Fibroblast of lung (primary cell): ENCODE measurements at regions not wholly inside any gene's neighbourhood (a gene's known extent, or its start where the extent isn't known, plus 50 kb on each side); places are given as distances from the start of the nearest gene placed in this dataset.

Source experiments
- DNase-seq, 2 donors: peaks; one replicate each; pipeline versions ENCODE4 v3.0.0 to v3.0.0-alpha.2; 2010; ENCODE audit warnings: low read depth in 2 of 2
- H2AFZ ChIP-seq: 2 replicates; pipeline ENCODE4 v1.5.1; 2012; ENCODE audit warnings: low read length, control low read depth, inconsistent platforms
- H3K27ac ChIP-seq: 2 replicates; pipeline ENCODE4 v1.5.1; 2011; ENCODE audit warnings: low read length, control low read depth; ENCODE audit not compliant: insufficient read depth
- H3K27me3 ChIP-seq: 2 replicates; pipeline ENCODE4 v1.5.1; 2011; ENCODE audit warnings: mild to moderate bottlenecking, low read length; ENCODE audit not compliant: control insufficient read depth, insufficient read depth
- H3K36me3 ChIP-seq: 2 replicates; pipeline ENCODE4 v1.5.1; 2011; ENCODE audit warnings: low read length; ENCODE audit not compliant: control insufficient read depth, insufficient read depth
- H3K4me1 ChIP-seq: 2 replicates; pipeline ENCODE4 v1.5.1; 2011; ENCODE audit warnings: low read length; ENCODE audit not compliant: control insufficient read depth, insufficient read depth; ENCODE audit errors: extremely low read depth
- H3K4me2 ChIP-seq: 2 replicates; pipeline ENCODE4 v1.5.1; 2011; ENCODE audit warnings: low read length, control low read depth; ENCODE audit not compliant: insufficient read depth; ENCODE audit errors: extremely low read depth
- H3K4me3 ChIP-seq, 4 experiments: fragments of 200-600 bp in 1 of 4; sonication (generic) in 1 of 4; replicated peaks in 1 of 4; 2 replicates each; pipeline ENCODE4 v1.5.1; 2011 to 2016; ENCODE audit warnings: low read length in 4 of 4, low read depth in 3 of 4, mild to moderate bottlenecking in 3 of 4, control low read depth in 2 of 4, inconsistent platforms in 1 of 4, mixed read lengths in 1 of 4; ENCODE audit not compliant: insufficient read depth in 1 of 4; ENCODE audit errors: control extremely low read depth in 1 of 4
- H3K79me2 ChIP-seq: 2 replicates; pipeline ENCODE4 v1.5.1; 2012; ENCODE audit warnings: mild to moderate bottlenecking, low read length, inconsistent platforms; ENCODE audit not compliant: control insufficient read depth, insufficient read depth
- H3K9ac ChIP-seq: 2 replicates; pipeline ENCODE4 v1.5.1; 2011; ENCODE audit warnings: mild to moderate bottlenecking, low read length, control low read depth; ENCODE audit not compliant: insufficient read depth
- H3K9me3 ChIP-seq: 2 replicates; pipeline ENCODE4 v1.5.1; 2012; ENCODE audit warnings: low read depth, low read length; ENCODE audit not compliant: control insufficient read depth, insufficient read depth
- H4K20me1 ChIP-seq: 2 replicates; pipeline ENCODE4 v1.5.1; 2011; ENCODE audit warnings: low read length; ENCODE audit not compliant: control insufficient read depth, insufficient read depth; ENCODE audit errors: extremely low read depth
- CTCF ChIP-seq, 2 donors: IDR thresholded peaks in 1 of 2; conservative IDR thresholded peaks in 1 of 2; 1 replicate in 1 of 2; 2 replicates in 1 of 2; pipeline ENCODE4 v1.5.1; 2011 to 2012; ENCODE audit warnings: low read length in 2 of 2, control low read depth in 1 of 2, inconsistent platforms in 1 of 2, low read depth in 1 of 2, mild to moderate bottlenecking in 1 of 2
- EZH2 ChIP-seq: IDR thresholded peaks from 2 replicates; pipeline ENCODE4 v1.5.1; 2012; ENCODE audit warnings: low read length, control low read depth, mild to moderate bottlenecking; ENCODE audit errors: missing control alignments

GRCh38 chr2:58449286-58450010 lies 208.3 kb upstream of the FANCL start:
- Histone ChIP-seq H2AFZ (no peak overlapping the region), H3K4me2 (no peak overlapping the region), H3K9me3 (no peaks in the 10 kb centered on the region), H3K36me3 (no peaks in the 10 kb centered on the region), H3K4me1 (no peaks in the 10 kb centered on the region), H3K4me3 (no peak overlapping the region), H3K27ac (no peak overlapping the region), H4K20me1 (no peaks in the 10 kb centered on the region), H3K79me2 (no peaks in the 10 kb centered on the region), H3K9ac (no peak overlapping the region), H3K27me3 (no peaks in the 10 kb centered on the region)
- DNase-seq: peak in 1 of 2 donors; percentile 62
- TF ChIP-seq EZH2: no peak
- no peak for TF ChIP-seq CTCF (conservative IDR thresholded peaks at IDR 0.05 in 1 of 2, IDR thresholded peaks at IDR 0.05 in 1 of 2; ENCODE audit: low read depth in 1 of 2, low read length in 2 of 2)

GRCh38 chr2:58448845-58449244 lies 207.7 kb upstream of the FANCL start:
- Histone ChIP-seq H3K27me3 (no peaks in the 10 kb centered on the region), H3K4me1 (no peaks in the 10 kb centered on the region), H3K27ac (no peak overlapping the region), H3K79me2 (no peaks in the 10 kb centered on the region), H3K4me2 (no peak overlapping the region), H3K4me3 (no peak overlapping the region), H3K9me3 (no peaks in the 10 kb centered on the region), H3K9ac (no peak overlapping the region), H4K20me1 (no peaks in the 10 kb centered on the region), H2AFZ (no peak overlapping the region), H3K36me3 (no peaks in the 10 kb centered on the region)
- no peak for DNase-seq
- no peak for TF ChIP-seq CTCF (conservative IDR thresholded peaks at IDR 0.05 in 1 of 2, IDR thresholded peaks at IDR 0.05 in 1 of 2; ENCODE audit: low read depth in 1 of 2, low read length in 2 of 2)

DNA sequence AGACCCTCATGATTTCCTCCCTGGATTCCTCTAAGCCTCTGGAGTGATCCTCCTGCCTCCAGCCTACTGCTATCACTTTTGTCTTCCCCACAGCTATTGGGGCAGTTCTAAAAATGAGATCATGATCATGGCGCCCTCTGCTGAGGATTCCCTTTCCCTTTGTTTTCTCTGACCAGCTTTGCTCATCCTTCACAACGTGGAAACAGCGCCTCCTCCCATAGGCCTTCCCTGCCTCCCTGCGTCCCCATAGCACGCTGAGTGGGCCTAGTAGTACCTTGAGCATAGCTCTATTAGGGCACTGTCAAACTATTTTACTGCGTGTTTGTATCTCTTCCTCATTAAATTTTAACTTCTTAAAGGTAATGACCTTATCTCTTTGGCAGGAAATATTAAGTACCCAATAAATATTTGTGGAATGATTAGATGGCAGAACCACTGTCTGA lies 207.0 kb upstream of the FANCL start:
- H3K27me3 ChIP-seq: no peaks in the 10 kb centered on the region
- no peaks in the 10 kb centered on the region for H3K4me1 ChIP-seq
- no peaks in the 10 kb centered on the region for H3K36me3 ChIP-seq
- H3K9ac ChIP-seq: no peak overlapping the region
- H3K4me3 ChIP-seq: no peak overlapping the region
- no peak overlapping the region for H3K27ac ChIP-seq
- DNase-seq: peak; percentile 72 to 73
- H2AFZ ChIP-seq: peak overlapping the region; percentile 25
- H3K9me3 ChIP-seq: no peaks in the 10 kb centered on the region
- TF ChIP-seq EZH2 (no peak), CTCF (conservative IDR thresholded peaks at IDR 0.05 in 1 of 2, IDR thresholded peaks at IDR 0.05 in 1 of 2; ENCODE audit: low read depth in 1 of 2, low read length in 2 of 2) (peak; percentile 78 to 80)
- no peak overlapping the region for H3K4me2 ChIP-seq
- H3K79me2 ChIP-seq: no peaks in the 10 kb centered on the region
- no peaks in the 10 kb centered on the region for H4K20me1 ChIP-seq
